A673 (cell line): ENCODE measurements at regions not wholly inside any gene's neighbourhood (a gene's known extent, or its start where the extent isn't known, plus 50 kb on each side); places are given as distances from the start of the nearest gene placed in this dataset.
A peak's percentile ranks its signal among the peaks of the same experiment; 100 is the strongest.

Source experiments
- BruUV-seq: library from RNA; stranded (reverse); fragments of 400-500 nt; replicated peaks from 2 replicates; lab custom pipeline; 2021; lab: Mats Ljungman, UMichigan
- CTCF ChIA-PET: fragments of 300-600 bp; sonication (Branson Sonifier 250); formaldehyde crosslinking; loops from one replicate; lab custom pipeline; 2022; ENCODE audit warnings: antibody characterized with exemption; lab: Charles Lee
- POLR2A ChIA-PET: fragments of 300-600 bp; sonication (Branson Sonifier 250); formaldehyde crosslinking; loops from one replicate; lab custom pipeline; 2022; ENCODE audit warnings: antibody characterized with exemption; ENCODE audit not compliant: low non-redundant PET; lab: Charles Lee
- DNase-seq: peaks from one replicate; pipeline ENCODE4 v3.0.0-alpha.2; 2015; ENCODE audit warnings: low spot score
- H3K27ac ChIP-seq: fragments of 200-600 bp; sonication (generic); 2 replicates; pipeline ENCODE4 v1.5.1; 2016; ENCODE audit warnings: mixed run types, low read depth, mild to moderate bottlenecking, mixed read lengths, antibody characterized with exemption, low read length; ENCODE audit not compliant: poor library complexity, severe bottlenecking
- H3K27me3 ChIP-seq: fragments of 200-600 bp; sonication (generic); replicated peaks from 2 replicates; pipeline ENCODE4 v1.6.1; 2017; ENCODE audit warnings: mixed run types, low read depth, mild to moderate bottlenecking, mixed read lengths, antibody characterized with exemption, low read length; ENCODE audit not compliant: insufficient read depth, poor library complexity
- H3K36me3 ChIP-seq: fragments of 200-600 bp; sonication (generic); 2 replicates; pipeline ENCODE4 v1.6.1; 2016; ENCODE audit warnings: mixed run types, mild to moderate bottlenecking, mixed read lengths, antibody characterized with exemption, low read length; ENCODE audit not compliant: insufficient read depth, poor library complexity, severe bottlenecking
- H3K4me1 ChIP-seq: fragments of 200-600 bp; sonication (generic); 2 replicates; pipeline ENCODE4 v1.6.1; 2017; ENCODE audit warnings: mixed run types, mild to moderate bottlenecking, mixed read lengths, antibody characterized with exemption, low read length; ENCODE audit not compliant: insufficient read depth, poor library complexity, severe bottlenecking
- H3K4me3 ChIP-seq: fragments of 200-600 bp; sonication (generic); 2 replicates; pipeline ENCODE4 v1.5.1; 2016; ENCODE audit warnings: low read depth, mixed run types, mild to moderate bottlenecking, mixed read lengths, low read length; ENCODE audit not compliant: poor library complexity, severe bottlenecking
- H3K9me3 ChIP-seq: fragments of 200-600 bp; sonication (generic); 2 replicates; pipeline ENCODE4 v1.6.1; 2016; ENCODE audit warnings: mixed run types, low read depth, mild to moderate bottlenecking, mixed read lengths, antibody characterized with exemption, low read length; ENCODE audit not compliant: poor library complexity, severe bottlenecking
- CTCF ChIP-seq: fragments of 300-800, 200-600 bp; sonication (generic); conservative IDR thresholded peaks from 2 replicates; pipeline ENCODE4 v1.5.1; 2017; ENCODE audit warnings: low read depth, mild to moderate bottlenecking, antibody characterized with exemption, low read length, moderate library complexity, mixed read lengths
- EZH2 ChIP-seq: fragments of 200-600 bp; sonication (generic); IDR thresholded peaks from 2 replicates; pipeline ENCODE4 v1.6.1; 2017; ENCODE audit warnings: borderline replicate concordance, low read depth, mild to moderate bottlenecking, mixed read lengths, antibody characterized with exemption, low read length; ENCODE audit not compliant: poor library complexity, severe bottlenecking
- intact Hi-C: fragments of 100-400 bp; cut with micrococcal nuclease; formaldehyde crosslinking; loops from one replicate; pipeline ENCODE4 v1.10.0; 2022; ENCODE audit not compliant: unreplicated experiment

GRCh38 chr1:191702124-191702523 lies 456.1 kb upstream of the RGS18 start:
- POLR2A ChIA-PET: no interaction called here

GRCh38 chr1:191707288-191707687 lies 451.0 kb upstream of the RGS18 start:
- TF ChIP-seq CTCF: no peak
- TF ChIP-seq EZH2: no peak
- CTCF ChIA-PET: no interaction called here
- POLR2A ChIA-PET: no interaction called here
- no peaks in the 10 kb centered on the region for H3K36me3 ChIP-seq
- no peak for DNase-seq
- intact Hi-C loops: no loop called here
- H3K27me3 ChIP-seq: no peaks in the 10 kb centered on the region
- no peak overlapping the region for H3K4me3 ChIP-seq
- no TSS peak for BruUV-seq
- H3K4me1 ChIP-seq: no peaks in the 10 kb centered on the region
- H3K27ac ChIP-seq: no peak overlapping the region
- no peaks in the 10 kb centered on the region for H3K9me3 ChIP-seq

More at GRCh38 chr1:191702124-191702523, 456.1 kb upstream of the RGS18 start:
- no peaks in the 10 kb centered on the region for H3K9me3 ChIP-seq
- no TSS peak for BruUV-seq
- TF ChIP-seq EZH2: no peak
- TF ChIP-seq CTCF: no peak
- intact Hi-C loops: no loop called here
- no peaks in the 10 kb centered on the region for H3K4me1 ChIP-seq
- no peaks in the 10 kb centered on the region for H3K36me3 ChIP-seq
- no peak for DNase-seq
- H3K27ac ChIP-seq: no peak overlapping the region
- H3K27me3 ChIP-seq: no peaks in the 10 kb centered on the region
- no peak overlapping the region for H3K4me3 ChIP-seq
- CTCF ChIA-PET: no interaction called here

GRCh38 chr1:191709215-191709614 lies 449.0 kb upstream of the RGS18 start:
- no TSS peak for BruUV-seq
- no peaks in the 10 kb centered on the region for H3K27me3 ChIP-seq
- TF ChIP-seq EZH2 (no peak), CTCF (no peak)

More at GRCh38 chr1:191709215-191709614, 449.0 kb upstream of the RGS18 start:
- ChIA-PET POLR2A (no interaction called here), CTCF (no interaction called here)
- intact Hi-C loops: no loop called here
- Histone ChIP-seq H3K4me1 (no peaks in the 10 kb centered on the region), H3K9me3 (no peaks in the 10 kb centered on the region), H3K27ac (no peak overlapping the region), H3K36me3 (no peaks in the 10 kb centered on the region), H3K4me3 (no peak overlapping the region)
- DNase-seq: peak; percentile 26
